SK-N-SH treated with all-trans-retinoic acid at 6 μM for 48 hours (cell line): ENCODE measurements at regions not wholly inside any gene's neighbourhood (a gene's known extent, or its start where the extent isn't known, plus 50 kb on each side); places are given as distances from the start of the nearest gene placed in this dataset.

Source experiments
- ARNTL ChIP-seq: fragments of 450-650 bp; formaldehyde crosslinking; IDR thresholded peaks from 2 replicates; pipeline ENCODE4 v1.5.0; 2020; ENCODE audit warnings: low read depth, mild to moderate bottlenecking, moderate library complexity, borderline replicate concordance
- CREB5 ChIP-seq: fragments of 250-450 bp; sonication (Bioruptor Pico); IDR thresholded peaks from 2 replicates; pipeline ENCODE4 v1.5.1; 2020; ENCODE audit warnings: low read depth, mild to moderate bottlenecking, moderate library complexity
- CSDC2 ChIP-seq: fragments of 250-450 bp; sonication (Bioruptor Pico); IDR thresholded peaks from 2 replicates; pipeline ENCODE4 v1.5.0; 2020; ENCODE audit warnings: mild to moderate bottlenecking, moderate library complexity
- GLIS3 ChIP-seq: fragments of 250-450 bp; sonication (Bioruptor Pico); IDR thresholded peaks from 2 replicates; pipeline ENCODE4 v1.5.0; 2020; ENCODE audit warnings: mild to moderate bottlenecking, moderate library complexity
- PATZ1 ChIP-seq: fragments of 250-450 bp; sonication (Bioruptor Pico); IDR thresholded peaks from 2 replicates; pipeline ENCODE4 v1.8.0; 2020; ENCODE audit warnings: mild to moderate bottlenecking, moderate library complexity, borderline replicate concordance
- RARB ChIP-seq: fragments of 250-450 bp; sonication (Bioruptor Pico); IDR thresholded peaks from 2 replicates; pipeline ENCODE4 v1.8.0; 2021; ENCODE audit warnings: mild to moderate bottlenecking, moderate library complexity
- TCF4 ChIP-seq: fragments of 250-450 bp; sonication (Bioruptor Pico); IDR thresholded peaks from 2 replicates; pipeline ENCODE4 v1.8.0; 2021; ENCODE audit warnings: mild to moderate bottlenecking, moderate library complexity, borderline replicate concordance
- TOX ChIP-seq: fragments of 250-450 bp; sonication (Bioruptor Pico); IDR thresholded peaks from 2 replicates; pipeline ENCODE4 v1.8.0; 2021; ENCODE audit warnings: mild to moderate bottlenecking, moderate library complexity, borderline replicate concordance
- ZFP3 ChIP-seq: fragments of 250-450 bp; sonication (Bioruptor Pico); IDR thresholded peaks from 2 replicates; pipeline ENCODE4 v1.5.0; 2020; ENCODE audit warnings: mild to moderate bottlenecking, moderate library complexity
- ZFP30 ChIP-seq: fragments of 450-650 bp; formaldehyde crosslinking; IDR thresholded peaks from 2 replicates; pipeline ENCODE4 v1.5.0; 2022; ENCODE audit warnings: mild to moderate bottlenecking, moderate library complexity
- ZNF565 ChIP-seq: fragments of 450-650 bp; formaldehyde crosslinking; conservative IDR thresholded peaks from 2 replicates; pipeline ENCODE4 v1.5.0; 2020; ENCODE audit warnings: low read depth, mild to moderate bottlenecking, moderate library complexity
- ZNF70 ChIP-seq: fragments of 450-650 bp; formaldehyde crosslinking; IDR thresholded peaks from 2 replicates; pipeline ENCODE4 v1.5.0; 2020; ENCODE audit warnings: mild to moderate bottlenecking, moderate library complexity
- ZNF8 ChIP-seq: fragments of 450-650 bp; formaldehyde crosslinking; IDR thresholded peaks from 2 replicates; pipeline ENCODE4 v1.5.0; 2020; ENCODE audit warnings: mild to moderate bottlenecking, moderate library complexity

GRCh38 chr3:59606638-59607266, 556.9 kb upstream of the CFAP20DC start:
- TF ChIP-seq ZNF8 (CRISPR knock-in tag) (no peak), ZFP30 (no peak), ZFP3 (no peak), ZNF565 (CRISPR knock-in tag) (no peak), ZNF70 (CRISPR knock-in tag) (no peak), CREB5 (no peak), CSDC2 (CRISPR knock-in tag) (no peak), TOX (no peak), PATZ1 (no peak), ARNTL (CRISPR knock-in tag) (no peak), RARB (no peak), GLIS3 (CRISPR knock-in tag) (no peak), TCF4 (CRISPR knock-in tag) (no peak; the same call in 1 of the 2 replicates)
